Central memory CD8-positive, alpha-beta T cell (primary cell): ENCODE measurements at regions not wholly inside any gene's neighbourhood (a gene's known extent, or its start where the extent isn't known, plus 50 kb on each side); places are given as distances from the start of the nearest gene placed in this dataset.

Experiments
- ATAC-seq: fragments of 150-1000 bp; cut with Tn5 transposase; replicated peaks from 2 replicates; pipeline ENCODE4 v1.10.0; 2022; ENCODE audit warnings: mild to moderate bottlenecking, moderate FRiP score, moderate number of reproducible peaks; ENCODE audit not compliant: poor library complexity, severe bottlenecking; ENCODE audit errors: extremely low read depth
- DNase-seq, 2 donors: peaks; one replicate each; pipeline ENCODE4 v3.0.0; 2021; ENCODE audit warnings: low spot score in 2 of 2
- H3K27ac Mint-ChIP-seq: one replicate; pipeline ENCODE4 v1.8.0; 2022; ENCODE audit warnings: low read depth, mild to moderate bottlenecking, moderate library complexity, mixed read lengths
- H3K27me3 Mint-ChIP-seq: one replicate; pipeline ENCODE4 v1.8.0; 2022; ENCODE audit warnings: mixed read lengths
- H3K36me3 Mint-ChIP-seq: one replicate; pipeline ENCODE4 v1.8.0; 2022; ENCODE audit warnings: mild to moderate bottlenecking, moderate library complexity, mixed read lengths; ENCODE audit not compliant: insufficient read depth
- H3K4me1 Mint-ChIP-seq: one replicate; pipeline ENCODE4 v1.8.0; 2022; ENCODE audit warnings: mixed read lengths
- H3K4me3 Mint-ChIP-seq: one replicate; pipeline ENCODE4 v1.8.0; 2022; ENCODE audit warnings: mild to moderate bottlenecking, moderate library complexity, mixed read lengths
- H3K9me3 Mint-ChIP-seq: one replicate; pipeline ENCODE4 v1.8.0; 2022; ENCODE audit warnings: mixed read lengths

- H3K9me3 Mint-ChIP-seq: peaks cover 17% of the 10 kb centered on the region
- no peak overlapping the region for H3K27ac Mint-ChIP-seq
- H3K27me3 Mint-ChIP-seq: no peaks in the 10 kb centered on the region
- ATAC-seq (no peak), DNase-seq (no peak)
- H3K4me1 Mint-ChIP-seq: no peaks in the 10 kb centered on the region
- H3K36me3 Mint-ChIP-seq: no peaks in the 10 kb centered on the region
- H3K4me3 Mint-ChIP-seq: no peak overlapping the region
Measured at GRCh38 chr1:73756817-73757216, 441.2 kb downstream of the LRRIQ3 start.

- Mint-ChIP-seq H3K27ac (no peak overlapping the region), H3K36me3 (no peaks in the 10 kb centered on the region), H3K4me1 (no peaks in the 10 kb centered on the region), H3K27me3 (no peaks in the 10 kb centered on the region), H3K9me3 (peaks cover 22% of the 10 kb centered on the region), H3K4me3 (no peak overlapping the region)
- ATAC-seq: no peak
- no peak for DNase-seq
Measured at GRCh38 chr1:73755649-73756048, 442.3 kb downstream of the LRRIQ3 start.

- no peak overlapping the region for H3K4me3 Mint-ChIP-seq
- H3K27ac Mint-ChIP-seq: no peak overlapping the region
- no peaks in the 10 kb centered on the region for H3K27me3 Mint-ChIP-seq
- no peaks in the 10 kb centered on the region for H3K36me3 Mint-ChIP-seq
- no peak for DNase-seq
- no peak for ATAC-seq
- no peaks in the 10 kb centered on the region for H3K4me1 Mint-ChIP-seq
- H3K9me3 Mint-ChIP-seq: peaks cover 33% of the 10 kb centered on the region
Measured at GRCh38 chr1:73749996-73750395, 448.0 kb downstream of the LRRIQ3 start.

GRCh38 chr1:73744985-73745384 lies 453.0 kb downstream of the LRRIQ3 start:
- H3K4me1 Mint-ChIP-seq: no peaks in the 10 kb centered on the region
- H3K9me3 Mint-ChIP-seq: peaks cover 13% of the 10 kb centered on the region

GRCh38 chr1:73736125-73736524 lies 461.9 kb downstream of the LRRIQ3 start:
- Mint-ChIP-seq H3K27me3 (no peaks in the 10 kb centered on the region), H3K36me3 (no peaks in the 10 kb centered on the region), H3K4me3 (no peak overlapping the region), H3K27ac (no peak overlapping the region), H3K9me3 (peaks cover 7% of the 10 kb centered on the region), H3K4me1 (no peaks in the 10 kb centered on the region)
- no peak for ATAC-seq
- no peak for DNase-seq

More at GRCh38 chr1:73744985-73745384, 453.0 kb downstream of the LRRIQ3 start:
- no peak for DNase-seq
- no peak for ATAC-seq
- Mint-ChIP-seq H3K27me3 (no peaks in the 10 kb centered on the region), H3K27ac (no peak overlapping the region), H3K36me3 (no peaks in the 10 kb centered on the region), H3K4me3 (no peak overlapping the region)

GRCh38 chr1:73727036-73727435 lies 470.9 kb downstream of the LRRIQ3 start:
- H3K9me3 Mint-ChIP-seq: no peaks in the 10 kb centered on the region
- H3K4me3 Mint-ChIP-seq: no peak overlapping the region
- no peaks in the 10 kb centered on the region for H3K36me3 Mint-ChIP-seq
- H3K4me1 Mint-ChIP-seq: no peaks in the 10 kb centered on the region
- no peak overlapping the region for H3K27ac Mint-ChIP-seq
- no peaks in the 10 kb centered on the region for H3K27me3 Mint-ChIP-seq
- no peak for DNase-seq
- ATAC-seq: no peak

- peaks cover 8% of the 10 kb centered on the region for H3K9me3 Mint-ChIP-seq
- no peaks in the 10 kb centered on the region for H3K27me3 Mint-ChIP-seq
- ATAC-seq (no peak), DNase-seq (no peak)
- no peaks in the 10 kb centered on the region for H3K36me3 Mint-ChIP-seq
- H3K4me3 Mint-ChIP-seq: no peak overlapping the region
- H3K4me1 Mint-ChIP-seq: no peaks in the 10 kb centered on the region
- H3K27ac Mint-ChIP-seq: no peak overlapping the region
Measured at GRCh38 chr1:73722055-73722454, 475.9 kb downstream of the LRRIQ3 start.

GRCh38 chr1:73717976-73718375 lies 480.0 kb downstream of the LRRIQ3 start:
- no peak overlapping the region for H3K4me3 Mint-ChIP-seq
- H3K4me1 Mint-ChIP-seq: no peaks in the 10 kb centered on the region
- H3K27ac Mint-ChIP-seq: no peak overlapping the region
- H3K36me3 Mint-ChIP-seq: no peaks in the 10 kb centered on the region
- peaks cover 27% of the 10 kb centered on the region for H3K9me3 Mint-ChIP-seq
- DNase-seq (no peak), ATAC-seq (no peak)
- H3K27me3 Mint-ChIP-seq: no peaks in the 10 kb centered on the region

- peaks cover 3% of the 10 kb centered on the region for H3K36me3 Mint-ChIP-seq
- DNase-seq (no peak), ATAC-seq (no peak)
- no peaks in the 10 kb centered on the region for H3K4me1 Mint-ChIP-seq
- H3K27me3 Mint-ChIP-seq: no peaks in the 10 kb centered on the region
- peaks cover 27% of the 10 kb centered on the region for H3K9me3 Mint-ChIP-seq
- no peak overlapping the region for H3K27ac Mint-ChIP-seq
- no peak overlapping the region for H3K4me3 Mint-ChIP-seq
Measured at GRCh38 chr1:73711089-73711488, 486.9 kb downstream of the LRRIQ3 start.

- Mint-ChIP-seq H3K27ac (no peak overlapping the region), H3K9me3 (peaks cover 8% of the 10 kb centered on the region), H3K27me3 (no peaks in the 10 kb centered on the region), H3K4me3 (no peak overlapping the region), H3K36me3 (no peaks in the 10 kb centered on the region), H3K4me1 (no peaks in the 10 kb centered on the region)
- no peak for DNase-seq
- ATAC-seq: no peak
Measured at GRCh38 chr1:73701826-73702225, 496.1 kb downstream of the LRRIQ3 start.

- Mint-ChIP-seq H3K4me3 (no peak overlapping the region), H3K4me1 (no peaks in the 10 kb centered on the region), H3K27ac (no peak overlapping the region), H3K27me3 (no peaks in the 10 kb centered on the region), H3K36me3 (no peaks in the 10 kb centered on the region), H3K9me3 (peaks cover 7% of the 10 kb centered on the region)
- ATAC-seq (no peak), DNase-seq (no peak)
Measured at GRCh38 chr1:73676186-73676585, 521.8 kb downstream of the LRRIQ3 start.

- H3K27ac Mint-ChIP-seq: no peak overlapping the region
- DNase-seq: no peak
- ATAC-seq: no peak
Measured at GRCh38 chr1:73674945-73675561, 522.9 kb downstream of the LRRIQ3 start.

GRCh38 chr1:73673971-73674370 lies 524.0 kb downstream of the LRRIQ3 start:
- no peaks in the 10 kb centered on the region for H3K27me3 Mint-ChIP-seq
- no peak for ATAC-seq
- H3K36me3 Mint-ChIP-seq: no peaks in the 10 kb centered on the region

More at GRCh38 chr1:73674945-73675561, 522.9 kb downstream of the LRRIQ3 start:
- Mint-ChIP-seq H3K9me3 (peaks cover 7% of the 10 kb centered on the region), H3K27me3 (no peaks in the 10 kb centered on the region), H3K36me3 (no peaks in the 10 kb centered on the region), H3K4me1 (no peaks in the 10 kb centered on the region), H3K4me3 (no peak overlapping the region)

More at GRCh38 chr1:73673971-73674370, 524.0 kb downstream of the LRRIQ3 start:
- no peak for DNase-seq
- H3K9me3 Mint-ChIP-seq: peaks cover 2% of the 10 kb centered on the region
- H3K4me3 Mint-ChIP-seq: no peak overlapping the region
- H3K27ac Mint-ChIP-seq: no peak overlapping the region
- H3K4me1 Mint-ChIP-seq: no peaks in the 10 kb centered on the region
